ENCODE measurements at regions not wholly inside any gene's neighbourhood (a gene's known extent, or its start where the extent isn't known, plus 50 kb on each side); places are given as distances from the start of the nearest gene placed in this dataset.

DNA sequence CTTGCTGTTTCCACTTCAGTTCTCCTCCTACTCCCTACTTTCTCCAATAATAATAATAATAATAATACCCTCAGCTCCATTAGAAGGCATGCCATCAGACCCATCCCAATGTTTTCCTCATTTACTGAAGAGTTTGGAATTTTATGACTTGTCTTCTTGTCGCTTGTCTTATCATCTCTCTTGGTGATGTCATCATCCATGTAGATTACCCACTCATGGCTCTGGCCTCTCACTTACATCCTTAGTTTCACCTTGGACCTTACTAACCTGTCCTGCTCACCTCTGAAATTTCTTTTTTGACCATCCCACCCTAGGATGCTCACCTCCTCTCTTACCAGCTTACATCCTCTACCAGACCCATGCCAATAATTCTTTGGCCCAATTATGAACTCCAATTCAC lies 329.3 kb downstream of the ACTL7B start:
- TF ChIP-seq, protein P1, sequence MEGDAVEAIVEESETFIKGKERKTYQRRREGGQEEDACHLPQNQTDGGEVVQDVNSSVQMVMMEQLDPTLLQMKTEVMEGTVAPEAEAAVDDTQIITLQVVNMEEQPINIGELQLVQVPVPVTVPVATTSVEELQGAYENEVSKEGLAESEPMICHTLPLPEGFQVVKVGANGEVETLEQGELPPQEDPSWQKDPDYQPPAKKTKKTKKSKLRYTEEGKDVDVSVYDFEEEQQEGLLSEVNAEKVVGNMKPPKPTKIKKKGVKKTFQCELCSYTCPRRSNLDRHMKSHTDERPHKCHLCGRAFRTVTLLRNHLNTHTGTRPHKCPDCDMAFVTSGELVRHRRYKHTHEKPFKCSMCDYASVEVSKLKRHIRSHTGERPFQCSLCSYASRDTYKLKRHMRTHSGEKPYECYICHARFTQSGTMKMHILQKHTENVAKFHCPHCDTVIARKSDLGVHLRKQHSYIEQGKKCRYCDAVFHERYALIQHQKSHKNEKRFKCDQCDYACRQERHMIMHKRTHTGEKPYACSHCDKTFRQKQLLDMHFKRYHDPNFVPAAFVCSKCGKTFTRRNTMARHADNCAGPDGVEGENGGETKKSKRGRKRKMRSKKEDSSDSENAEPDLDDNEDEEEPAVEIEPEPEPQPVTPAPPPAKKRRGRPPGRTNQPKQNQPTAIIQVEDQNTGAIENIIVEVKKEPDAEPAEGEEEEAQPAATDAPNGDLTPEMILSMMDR (IDR thresholded peaks at IDR 0.05; ENCODE audit: low read depth, low read length, poor library complexity, severe bottlenecking) = no peak
- no peak for TF ChIP-seq EZH2phosphoT487 (IDR thresholded peaks at IDR 0.05; ENCODE audit: borderline replicate concordance, low read length)
